Tibial nerve (tissue), 4 donors: ENCODE measurements at regions not wholly inside any gene's neighbourhood (a gene's known extent, or its start where the extent isn't known, plus 50 kb on each side); places are given as distances from the start of the nearest gene placed in this dataset.

Experiments used
- CTCF ChIP-seq, 5 experiments: fragments of 200-600 bp in 3 of 5; fragments of 450-650 bp in 2 of 5; sonication (generic) in 3 of 5; IDR thresholded peaks; one replicate each; pipeline ENCODE4 v1.5.1; 2016 to 2019; ENCODE audit warnings: antibody characterized with exemption in 5 of 5, mild to moderate bottlenecking in 3 of 5, moderate library complexity in 2 of 5
- EP300 ChIP-seq, 2 donors: sonication (generic); formaldehyde crosslinking; IDR thresholded peaks; one replicate each; pipeline ENCODE4 v1.6.1; 2017; ENCODE audit warnings: antibody characterized with exemption in 2 of 2, mild to moderate bottlenecking in 1 of 2
- POLR2A ChIP-seq, 2 donors: fragments of 450-650 bp; IDR thresholded peaks; one replicate each; pipeline ENCODE4 v1.6.1; 2017; ENCODE audit warnings: antibody characterized with exemption in 2 of 2, mild to moderate bottlenecking in 2 of 2, moderate library complexity in 2 of 2

DNA sequence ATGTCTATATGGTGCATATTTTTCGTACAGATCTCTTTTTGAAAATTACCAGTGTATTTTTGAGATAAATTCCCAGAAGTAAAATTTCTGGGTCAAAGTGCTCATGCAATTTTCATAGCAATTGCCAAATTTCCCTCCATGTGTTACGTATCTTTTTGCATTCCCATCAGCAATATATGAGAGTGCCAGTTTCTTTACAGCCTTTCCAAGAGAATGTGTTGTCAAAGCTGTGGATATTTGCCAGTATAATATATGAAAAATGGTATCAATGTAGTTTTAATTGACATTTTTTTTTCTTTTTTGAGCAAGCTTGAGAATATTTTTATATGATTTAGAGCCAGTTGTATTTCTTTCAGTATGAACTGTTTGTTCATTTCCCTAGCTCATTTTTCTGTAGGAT lies 399.0 kb upstream of the KLF12 start:
- TF ChIP-seq CTCF (IDR thresholded peaks at IDR 0.05) (no peak), POLR2A (IDR thresholded peaks at IDR 0.05) (no peak), EP300 (IDR thresholded peaks at IDR 0.05) (no peak)
